ENCODE measurements at regions not wholly inside any gene's neighbourhood (a gene's known extent, or its start where the extent isn't known, plus 50 kb on each side); places are given as distances from the start of the nearest gene placed in this dataset.

DNA sequence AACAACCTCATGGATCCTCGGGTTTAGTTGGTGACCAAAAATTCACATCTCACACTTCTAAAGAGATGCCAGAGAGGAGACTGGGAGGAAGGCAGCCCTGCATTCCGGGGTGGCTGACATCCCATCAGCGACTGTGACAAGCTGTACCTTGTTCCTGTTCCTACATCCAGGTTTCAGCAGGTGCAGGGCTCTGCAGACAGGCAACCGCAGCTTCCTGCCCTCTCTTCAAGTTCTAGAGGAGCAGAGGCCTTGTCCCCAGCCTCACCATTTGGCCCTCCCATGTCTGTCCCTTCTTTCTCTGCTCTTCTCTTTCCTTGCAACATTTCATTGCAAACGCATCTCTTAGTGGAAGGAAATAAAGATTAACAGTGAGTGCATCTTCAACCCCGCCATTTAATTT is 454.6 kb downstream of the IRX1 start:
- TF ChIP-seq, protein P1, sequence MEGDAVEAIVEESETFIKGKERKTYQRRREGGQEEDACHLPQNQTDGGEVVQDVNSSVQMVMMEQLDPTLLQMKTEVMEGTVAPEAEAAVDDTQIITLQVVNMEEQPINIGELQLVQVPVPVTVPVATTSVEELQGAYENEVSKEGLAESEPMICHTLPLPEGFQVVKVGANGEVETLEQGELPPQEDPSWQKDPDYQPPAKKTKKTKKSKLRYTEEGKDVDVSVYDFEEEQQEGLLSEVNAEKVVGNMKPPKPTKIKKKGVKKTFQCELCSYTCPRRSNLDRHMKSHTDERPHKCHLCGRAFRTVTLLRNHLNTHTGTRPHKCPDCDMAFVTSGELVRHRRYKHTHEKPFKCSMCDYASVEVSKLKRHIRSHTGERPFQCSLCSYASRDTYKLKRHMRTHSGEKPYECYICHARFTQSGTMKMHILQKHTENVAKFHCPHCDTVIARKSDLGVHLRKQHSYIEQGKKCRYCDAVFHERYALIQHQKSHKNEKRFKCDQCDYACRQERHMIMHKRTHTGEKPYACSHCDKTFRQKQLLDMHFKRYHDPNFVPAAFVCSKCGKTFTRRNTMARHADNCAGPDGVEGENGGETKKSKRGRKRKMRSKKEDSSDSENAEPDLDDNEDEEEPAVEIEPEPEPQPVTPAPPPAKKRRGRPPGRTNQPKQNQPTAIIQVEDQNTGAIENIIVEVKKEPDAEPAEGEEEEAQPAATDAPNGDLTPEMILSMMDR (IDR thresholded peaks at IDR 0.05; ENCODE audit: low read length), result no peak
- no peak for TF ChIP-seq EZH2phosphoT487 (IDR thresholded peaks at IDR 0.05; ENCODE audit: low read length)
- no peak for TF ChIP-seq EZH2 (optimal IDR thresholded peaks at IDR 0.05; ENCODE audit: low read depth, low read length)

All from MM.1S (cell line).